GM12892 (cell line): ENCODE measurements at regions not wholly inside any gene's neighbourhood (a gene's known extent, or its start where the extent isn't known, plus 50 kb on each side); places are given as distances from the start of the nearest gene placed in this dataset.

Experiments
- POLR2A ChIP-seq: IDR thresholded peaks from 2 replicates; pipeline ENCODE4 v1.6.1; 2011; ENCODE audit warnings: low read depth, low read length, control low read depth
- POLR2AphosphoS5 ChIP-seq: IDR thresholded peaks from 2 replicates; pipeline ENCODE4 v1.6.1; 2011; ENCODE audit warnings: low read depth, low read length, control low read depth

DNA sequence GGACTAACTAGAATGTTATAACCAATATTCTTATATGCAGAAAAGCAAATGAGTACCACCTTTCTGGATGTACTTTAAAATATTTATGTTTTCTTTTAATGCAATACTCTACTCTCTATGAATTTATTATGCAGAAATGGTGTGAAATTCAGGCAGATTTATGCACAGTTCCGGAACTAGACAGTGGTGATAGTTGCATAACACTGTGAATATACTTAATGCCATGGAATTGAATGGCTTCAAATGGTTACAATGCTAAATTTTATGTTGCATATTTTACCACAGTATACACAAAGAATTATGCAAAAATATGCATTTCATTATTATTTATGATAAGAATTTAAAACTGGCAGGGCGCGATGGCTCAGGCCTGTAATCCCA lies 287.8 kb upstream of the FN1 start:
- TF ChIP-seq POLR2A (no peak), POLR2AphosphoS5 (no peak)
